ENCODE measurements at regions not wholly inside any gene's neighbourhood (a gene's known extent, or its start where the extent isn't known, plus 50 kb on each side); places are given as distances from the start of the nearest gene placed in this dataset.

DNA sequence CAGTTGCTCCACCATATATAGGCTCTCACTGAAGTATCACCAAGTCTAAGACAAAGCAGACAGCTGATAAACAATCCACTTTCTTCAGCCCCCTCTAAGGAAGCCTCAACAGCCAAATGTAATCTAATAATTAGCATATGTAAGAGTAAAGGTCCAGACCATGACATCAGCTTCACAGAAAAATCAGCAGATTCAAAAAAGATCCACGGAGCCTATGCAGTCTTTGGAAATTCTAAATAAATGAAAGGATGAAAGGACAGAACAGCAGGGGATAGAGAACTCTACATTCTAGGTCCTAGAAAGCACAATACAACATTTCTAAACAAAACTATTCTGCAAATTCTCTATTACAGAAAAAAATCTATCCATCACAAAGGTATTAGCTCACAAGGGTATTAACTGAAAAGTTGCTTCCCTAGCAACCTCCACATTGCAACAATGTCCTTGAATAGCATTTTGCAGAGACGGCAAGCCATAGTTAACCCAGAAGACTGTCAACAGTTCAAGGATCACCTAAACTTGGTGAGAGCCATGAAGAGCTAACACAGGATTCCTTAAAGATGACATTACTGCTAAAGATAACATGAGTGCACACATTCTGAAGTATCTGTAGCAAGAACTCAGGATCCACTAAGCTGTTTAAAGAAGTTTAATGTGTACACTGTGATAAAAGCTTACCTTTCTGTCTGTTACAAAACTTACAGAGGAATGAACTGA lies 74.3 kb downstream of the SIPA1L2 start:
- DNase-seq = no peak

DNA sequence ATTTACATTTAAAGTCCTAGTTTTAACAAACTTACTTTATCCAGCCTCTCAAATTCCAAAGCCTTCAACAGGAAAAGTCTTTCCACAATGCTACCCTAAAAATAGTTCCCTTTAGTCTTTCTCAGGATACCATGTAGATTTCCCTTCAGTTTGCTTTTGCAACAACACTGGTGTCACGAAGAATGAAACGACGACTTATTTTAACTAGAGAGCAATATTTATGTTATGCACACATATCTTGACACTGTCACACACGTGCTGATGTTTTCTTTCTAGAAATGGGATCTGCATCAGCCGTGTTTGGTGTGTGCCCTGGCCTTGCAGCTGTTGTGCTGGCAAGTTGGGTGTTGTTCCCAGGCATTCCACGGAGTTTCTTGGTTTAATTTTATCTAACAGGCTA lies 75.5 kb downstream of the SIPA1L2 start:
- no peak for DNase-seq

DNA sequence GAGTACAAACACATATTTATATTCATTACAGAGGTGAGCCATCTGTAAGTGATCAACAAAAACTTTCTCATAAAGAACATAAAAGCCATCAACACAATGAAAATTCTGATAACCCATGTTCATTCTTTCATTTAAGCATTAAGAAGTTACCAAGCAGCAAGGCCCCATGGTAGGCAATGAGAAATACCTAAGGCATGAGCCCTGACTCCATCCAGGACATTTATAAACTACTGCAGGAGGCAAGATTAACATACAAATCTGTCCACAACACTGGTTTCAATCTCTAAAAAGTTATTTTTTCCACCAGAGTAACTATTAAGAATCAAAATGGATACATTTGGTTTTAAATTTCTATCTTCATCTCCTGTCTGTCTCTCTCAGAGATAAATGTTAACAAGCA lies 76.1 kb downstream of the SIPA1L2 start:
- DNase-seq = no peak

DNA sequence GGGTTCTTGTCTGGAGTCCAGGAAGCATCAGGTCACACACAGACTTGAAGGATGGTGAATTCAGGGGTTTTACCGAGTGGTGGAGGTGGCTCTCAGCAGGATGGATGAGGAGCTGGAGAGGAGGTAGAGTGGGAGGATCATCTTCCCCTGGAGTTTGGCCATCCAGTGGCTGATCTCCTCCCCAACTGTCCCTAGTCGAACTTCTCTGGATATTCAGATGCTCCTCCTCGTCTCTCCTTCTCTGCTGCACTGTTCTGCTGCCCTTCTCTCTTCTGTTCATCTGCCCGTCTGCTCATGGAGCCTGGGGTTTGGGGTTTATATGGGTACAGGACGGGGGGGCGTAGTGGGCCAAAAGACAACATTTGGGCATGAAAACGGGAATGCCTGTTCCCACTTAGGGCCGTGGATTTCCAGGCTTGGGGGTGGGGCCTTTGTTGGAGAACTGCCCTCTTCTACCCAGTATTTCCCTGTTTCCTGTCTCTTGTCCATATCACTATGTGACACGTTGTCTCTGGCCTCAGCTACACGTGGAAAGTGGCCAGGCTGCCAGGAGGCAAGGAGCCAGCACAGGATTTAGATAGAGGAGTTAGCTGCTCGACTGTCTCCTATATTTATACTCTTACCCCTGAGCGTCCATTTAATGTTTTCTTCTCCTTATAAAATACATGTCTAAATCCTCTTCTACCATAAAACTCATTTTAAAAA lies 76.7 kb downstream of the SIPA1L2 start:
- DNase-seq = no peak

DNA sequence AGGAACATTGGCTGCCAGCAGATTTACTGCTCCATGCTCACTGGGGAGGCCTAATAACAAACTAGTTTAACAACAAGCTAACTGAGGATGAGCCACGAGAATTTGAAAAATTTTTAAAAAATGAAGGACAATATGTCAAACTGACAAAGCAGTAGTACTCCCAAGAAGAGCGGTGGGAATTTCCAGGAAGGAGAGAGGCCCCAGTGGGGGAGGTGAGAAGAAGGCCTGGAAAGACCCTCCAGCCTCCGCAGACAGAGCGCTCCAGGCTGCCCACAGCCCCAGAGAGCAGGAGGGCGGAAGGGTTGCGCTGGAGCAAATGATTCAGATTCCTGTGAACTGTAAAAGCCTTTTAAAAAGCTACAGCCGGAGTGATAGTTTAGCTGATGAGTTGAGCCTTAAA lies 78.5 kb downstream of the SIPA1L2 start:
- DNase-seq = no peak

DNA sequence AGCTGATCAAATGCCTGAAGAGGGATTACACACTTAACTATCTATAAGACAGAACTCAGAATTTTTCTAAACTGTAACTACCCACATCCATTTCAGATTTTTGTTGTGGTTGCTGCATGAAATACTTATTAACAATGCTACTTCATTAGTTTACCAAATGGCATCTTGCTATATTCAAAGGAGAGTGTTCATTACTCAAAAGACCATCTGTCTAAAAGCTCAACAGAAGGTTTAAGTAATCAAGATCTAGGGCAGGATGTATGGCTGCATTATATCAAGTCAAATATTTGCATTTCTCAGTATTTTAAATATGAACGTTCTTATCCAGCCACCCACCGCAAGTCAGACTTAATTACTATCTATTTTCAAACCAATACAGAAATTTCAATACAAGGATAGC lies 79.9 kb downstream of the SIPA1L2 start:
- DNase-seq = no peak

DNA sequence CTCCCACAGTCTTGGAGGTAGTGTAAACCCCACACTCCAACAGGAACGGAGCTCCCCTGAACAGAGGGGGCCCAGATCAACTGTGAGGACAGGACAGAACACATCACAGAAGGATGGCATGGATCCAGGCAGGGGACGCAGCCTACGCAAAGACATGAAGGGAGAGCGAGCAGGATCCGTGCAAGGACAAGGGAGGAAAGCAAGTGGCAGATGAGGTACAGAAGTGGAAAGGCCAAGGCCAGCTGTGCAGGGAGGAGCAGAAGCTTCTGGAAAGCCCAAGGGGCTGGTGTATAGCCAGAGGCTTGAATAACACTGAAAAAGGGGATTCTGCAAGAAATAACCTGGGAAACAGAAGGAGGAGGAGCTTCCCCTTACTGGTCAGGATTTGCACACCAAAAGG lies 81.2 kb downstream of the SIPA1L2 start:
- DNase-seq = no peak

DNA sequence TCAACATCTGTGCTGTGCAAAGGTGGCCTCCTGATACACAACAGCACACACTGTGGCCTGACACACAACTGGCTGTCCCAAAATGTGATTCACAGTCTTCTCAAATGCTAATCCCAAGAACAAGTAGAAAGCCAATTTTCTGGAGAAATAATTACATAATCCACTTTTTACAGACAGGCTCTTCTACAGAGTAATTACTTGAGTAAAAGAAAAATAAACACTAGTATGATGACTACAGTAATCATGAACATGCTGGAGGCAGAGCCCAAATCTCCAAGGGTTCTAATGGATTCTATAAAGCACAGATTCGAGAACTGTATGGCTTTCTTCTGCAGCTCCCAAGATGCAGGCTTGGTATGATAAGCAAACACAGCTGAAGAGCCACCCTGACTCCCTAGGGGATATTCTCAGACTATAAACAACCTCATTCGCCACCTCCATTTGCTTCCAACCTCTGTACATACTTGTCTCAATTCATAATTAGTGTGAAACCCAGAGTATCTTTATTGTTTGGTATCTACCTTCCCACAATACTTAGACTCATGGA lies 81.9 kb downstream of the SIPA1L2 start:
- no peak for DNase-seq

DNA sequence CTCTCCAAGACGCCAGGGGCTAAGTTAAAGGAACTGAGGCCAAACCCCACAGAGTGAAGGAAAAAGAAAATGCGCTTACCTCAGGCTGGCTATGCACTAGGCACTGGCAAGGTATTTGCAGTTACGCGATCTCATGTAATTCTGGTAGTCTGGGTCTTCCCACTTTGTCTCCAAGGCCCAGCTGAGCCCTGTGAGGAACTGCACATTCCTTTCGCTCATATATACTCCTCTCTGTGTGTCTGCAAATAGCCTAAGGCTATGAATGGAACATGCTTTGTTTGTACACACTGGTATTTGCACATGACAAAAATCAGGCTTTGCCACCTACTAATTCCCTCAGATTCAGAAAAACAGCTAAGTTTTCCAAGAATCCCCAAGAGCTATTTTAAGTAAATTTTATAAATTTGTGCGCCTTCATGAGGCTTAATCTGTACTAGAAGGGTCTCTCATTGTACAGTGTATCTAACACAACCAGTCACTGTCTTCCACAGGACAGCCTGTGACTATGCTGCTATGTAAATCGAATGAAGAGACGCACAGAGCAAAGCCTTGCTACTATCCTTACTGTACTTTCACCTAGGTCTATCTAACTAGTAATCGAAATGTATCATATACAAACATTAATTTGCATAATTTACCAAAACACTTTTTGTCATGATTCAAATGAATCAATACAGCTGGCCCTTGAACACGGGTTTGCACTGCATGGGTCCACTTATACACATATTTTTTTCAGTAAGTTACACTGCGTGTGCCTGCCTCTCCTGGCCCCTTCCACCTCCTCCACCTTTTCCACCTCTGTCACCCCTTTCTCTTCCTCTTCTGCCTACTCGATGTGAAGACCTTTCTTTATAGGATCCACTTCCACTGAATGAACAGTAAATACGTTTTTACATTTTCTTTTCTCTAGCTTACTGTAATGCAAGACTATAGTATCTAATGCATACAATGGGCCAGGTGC lies 87.0 kb downstream of the SIPA1L2 start:
- DNase-seq = no peak

DNA sequence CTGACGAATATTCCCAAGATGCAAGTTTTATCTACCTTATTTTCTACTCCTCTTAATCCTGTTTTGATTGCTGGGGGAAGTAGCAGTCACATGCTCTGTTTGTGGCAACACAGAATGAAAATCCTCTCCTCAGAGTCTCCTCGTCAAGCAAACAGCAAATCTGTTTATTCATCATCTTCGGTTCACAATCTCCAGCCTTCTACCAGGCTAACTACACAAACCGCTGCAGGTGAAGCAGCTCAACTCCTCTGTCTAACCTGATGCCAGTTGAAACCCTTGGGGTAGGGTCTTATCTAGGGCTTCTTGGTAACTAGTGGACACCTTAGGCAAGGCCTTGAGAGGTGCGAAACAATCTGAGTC lies 91.0 kb downstream of the SIPA1L2 start:
- DNase-seq = no peak

DNA sequence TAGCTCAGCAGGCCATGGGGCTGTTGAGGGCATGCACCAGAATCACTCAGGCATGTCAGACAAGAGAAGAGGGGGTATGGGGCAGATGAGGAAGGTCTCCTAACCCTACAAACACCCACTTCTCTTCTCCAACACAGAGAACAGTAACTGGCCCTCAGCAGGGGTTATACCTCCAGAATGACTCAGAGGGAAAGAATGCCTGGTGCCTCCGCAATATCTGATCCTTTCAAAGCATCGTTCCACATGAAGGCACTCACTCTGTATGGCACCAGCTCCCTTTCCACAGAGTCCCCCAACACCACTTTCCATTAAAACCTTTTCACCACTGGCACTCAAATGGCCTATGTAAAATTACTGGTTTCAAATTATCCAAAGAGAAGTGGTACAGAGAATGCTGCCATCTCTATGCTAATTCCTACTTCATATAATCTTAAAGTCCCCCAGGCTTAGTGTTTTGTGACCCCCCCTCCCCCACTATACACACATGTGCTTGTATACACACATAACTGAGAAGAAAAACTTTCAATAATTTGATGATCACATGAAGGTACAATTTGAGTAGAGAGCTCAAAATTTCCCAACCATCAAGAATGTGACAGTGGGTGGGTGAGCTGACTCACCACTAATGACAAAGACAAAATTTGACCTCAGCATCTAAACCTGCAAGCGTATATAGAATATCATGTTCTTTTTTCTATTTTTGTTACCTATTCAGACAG lies 91.5 kb downstream of the SIPA1L2 start:
- DNase-seq = peak; percentile 50 to 73 (median 65)

DNA sequence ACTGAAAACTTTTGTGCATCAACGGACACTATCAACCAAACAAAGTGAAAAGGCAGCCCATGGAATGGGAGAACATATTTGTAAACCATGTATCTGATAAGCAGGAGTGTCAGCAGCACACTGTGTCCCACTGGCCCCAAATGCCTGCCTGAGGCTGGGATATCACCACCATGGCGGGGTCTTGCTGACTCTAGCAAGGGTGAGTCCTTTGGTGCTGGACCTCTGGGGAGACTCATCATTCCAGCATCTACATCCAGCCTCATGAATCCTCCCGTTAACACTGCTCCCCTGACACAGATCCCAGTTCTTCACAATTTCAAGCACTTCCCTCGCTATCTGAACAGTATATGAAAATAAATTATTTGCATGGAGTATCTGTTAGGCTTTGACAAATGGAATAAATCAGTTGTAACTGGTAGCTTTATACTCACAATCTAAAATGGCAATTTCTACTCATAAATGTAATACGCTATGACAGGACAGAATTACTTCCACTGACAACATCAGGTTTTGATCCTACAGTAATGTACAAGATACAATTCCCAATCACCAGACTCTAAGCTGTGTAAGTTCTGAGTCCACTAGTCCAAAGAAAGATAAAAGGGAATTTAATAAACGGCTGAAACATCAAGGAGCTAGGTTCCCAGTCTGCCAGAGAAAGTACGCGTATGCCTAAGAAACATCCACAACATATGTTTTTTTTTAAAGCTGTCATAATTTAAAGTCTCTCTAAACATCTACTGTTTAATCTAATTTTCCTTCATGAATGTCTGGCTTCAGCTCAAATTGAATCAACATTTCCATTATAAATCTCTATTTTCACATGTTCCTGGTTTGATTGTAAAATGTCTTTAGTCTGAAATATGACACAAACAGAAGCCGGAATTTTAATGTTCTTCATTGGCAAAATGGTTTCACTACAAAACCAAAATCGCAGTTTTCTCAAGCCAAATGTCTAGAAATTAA lies 95.1 kb downstream of the SIPA1L2 start:
- DNase-seq = no peak

DNA sequence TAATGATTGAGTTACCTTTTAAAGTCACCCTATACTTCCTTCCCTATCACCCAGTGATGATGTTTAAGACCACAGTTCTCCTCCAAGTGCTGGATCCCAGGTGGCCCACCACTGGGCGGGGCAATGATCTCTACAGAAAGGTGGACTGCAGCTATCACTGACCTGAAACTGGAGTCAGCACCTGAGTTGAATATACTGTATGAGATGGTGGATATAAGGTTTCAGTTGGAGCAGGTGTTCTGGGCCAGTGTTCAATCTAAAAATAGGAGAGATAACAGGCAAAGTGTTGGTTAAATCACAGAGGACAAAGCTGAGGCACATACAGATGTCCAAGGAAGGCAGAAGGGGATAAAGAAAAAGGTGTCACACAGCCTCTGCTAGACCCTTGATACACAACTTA lies 96.6 kb downstream of the SIPA1L2 start:
- DNase-seq = no peak

DNA sequence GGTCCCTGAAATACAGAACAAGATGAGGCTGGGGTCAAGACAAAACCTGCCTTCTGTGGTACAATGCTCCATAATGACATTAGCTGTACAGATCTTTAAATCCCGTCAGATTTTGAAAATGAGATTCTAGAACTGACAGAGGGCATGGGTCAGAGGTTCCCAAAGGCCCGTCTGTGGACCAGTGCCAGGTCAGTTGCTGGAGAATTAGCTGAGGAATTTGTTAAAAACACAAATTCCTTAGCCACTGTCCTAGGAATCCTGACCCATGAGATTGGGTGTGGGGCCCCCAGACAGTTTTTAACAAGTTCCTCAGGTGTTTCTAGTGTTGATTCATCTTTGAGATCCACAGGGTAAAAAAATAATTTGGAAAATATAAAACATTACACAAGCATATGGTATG lies 97.0 kb downstream of the SIPA1L2 start:
- no peak for DNase-seq

DNA sequence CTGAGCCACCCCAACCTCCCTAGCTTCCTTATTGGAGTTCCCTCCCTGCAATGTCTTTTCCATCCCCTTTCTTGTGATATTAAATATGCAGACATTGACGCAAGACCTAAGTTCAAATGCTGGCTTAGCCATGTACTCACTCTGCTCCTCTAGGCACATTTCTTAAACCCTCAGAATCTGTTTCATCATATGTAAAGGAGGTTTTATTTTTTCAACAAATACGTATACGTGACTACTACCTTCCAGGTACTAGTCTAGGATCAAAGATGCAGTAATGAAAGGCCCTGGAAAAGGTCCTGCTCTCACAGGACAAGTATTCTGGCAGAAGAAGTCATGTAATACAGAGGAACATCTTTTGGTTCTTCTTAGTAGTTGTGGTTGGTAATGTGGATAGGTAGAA lies 98.6 kb downstream of the SIPA1L2 start:
- no peak for DNase-seq

DNA sequence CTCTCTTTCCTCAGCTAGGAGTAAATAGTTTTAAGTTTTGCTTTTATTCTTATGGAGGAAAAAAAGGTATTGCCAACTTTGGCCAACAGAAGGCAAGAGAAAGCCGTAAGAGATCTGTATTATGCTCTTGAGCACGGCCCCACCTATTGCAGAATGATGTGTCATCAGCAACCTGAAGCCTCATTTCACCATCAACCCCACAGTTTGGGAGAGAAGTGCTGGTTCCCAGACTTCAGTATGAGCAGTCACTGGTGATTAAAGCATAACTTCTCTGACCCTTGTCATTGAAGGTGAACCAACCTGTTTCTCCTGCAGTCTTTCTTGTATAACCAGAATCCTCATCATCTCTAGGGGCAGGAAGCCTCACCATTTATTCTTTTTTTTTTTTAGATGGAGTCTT lies 100.2 kb downstream of the SIPA1L2 start:
- no peak for DNase-seq

DNA sequence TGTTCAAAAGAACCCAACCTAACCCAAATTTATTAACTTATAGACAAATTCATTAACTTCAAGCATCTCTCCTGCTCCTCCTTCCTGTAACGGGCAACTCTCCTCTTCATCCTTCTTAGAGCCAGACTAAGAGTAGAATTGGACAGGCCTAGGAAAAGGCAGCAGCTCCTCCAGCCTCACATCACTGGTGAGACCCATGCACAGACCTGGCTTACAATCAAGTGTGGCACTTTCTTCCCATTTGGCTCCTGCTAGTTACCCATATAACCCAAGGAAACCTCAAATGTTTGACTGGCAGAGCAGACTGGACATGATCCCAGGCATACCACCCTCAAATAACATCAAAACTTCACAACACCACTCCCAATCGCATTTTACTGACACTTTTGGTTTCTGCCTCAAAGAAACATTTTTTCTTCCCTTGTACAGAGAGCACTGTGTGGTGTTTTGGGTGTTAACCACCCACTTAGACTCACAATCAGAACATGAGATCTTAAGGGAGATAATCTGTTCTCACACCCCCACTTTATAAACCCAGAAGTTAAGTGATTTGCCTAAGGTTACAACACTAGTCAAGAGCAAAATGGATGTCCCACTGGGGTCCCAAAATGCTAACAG lies 101.4 kb downstream of the SIPA1L2 start:
- no peak for DNase-seq

DNA sequence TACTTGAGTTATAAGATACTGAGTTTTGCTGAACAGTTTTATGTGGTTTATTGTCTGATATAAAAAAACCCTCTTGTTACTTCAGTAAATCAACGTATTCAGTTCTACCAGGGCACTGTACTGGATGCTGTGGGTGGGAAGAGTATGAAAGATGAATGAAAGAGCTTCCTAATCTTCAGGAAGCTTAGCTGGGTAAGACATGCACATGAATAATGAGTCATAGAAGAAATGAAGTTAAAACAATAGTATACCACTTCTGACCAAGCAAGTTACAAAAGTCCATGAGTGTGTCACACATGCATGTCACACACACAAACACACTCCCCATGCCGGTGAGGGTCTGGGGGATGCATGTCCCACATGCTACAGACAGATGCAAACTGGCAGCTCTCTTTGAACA lies 105.9 kb downstream of the SIPA1L2 start:
- peak in 3 of 4 experiments; percentile 13 to 50 (median 40) for DNase-seq

DNA sequence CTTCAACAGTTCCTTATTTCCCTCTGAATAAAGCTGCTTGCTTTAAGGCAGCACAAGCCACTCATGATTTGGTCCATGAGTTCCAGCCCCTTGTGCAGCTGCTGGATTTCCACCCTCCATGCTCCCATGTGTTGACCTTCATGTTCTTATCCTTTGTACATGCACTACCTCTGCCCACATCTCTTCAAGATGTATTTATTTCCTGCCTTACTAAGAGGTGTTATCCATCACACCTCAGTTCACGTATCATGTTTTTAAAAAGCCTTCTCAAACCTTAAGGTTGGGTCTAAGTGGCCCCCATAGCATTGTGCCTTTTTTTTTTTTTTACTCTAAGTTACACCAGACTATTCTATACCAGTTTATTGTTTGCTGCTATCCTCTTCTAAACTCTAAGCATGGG lies 107.7 kb downstream of the SIPA1L2 start:
- no peak for DNase-seq

DNA sequence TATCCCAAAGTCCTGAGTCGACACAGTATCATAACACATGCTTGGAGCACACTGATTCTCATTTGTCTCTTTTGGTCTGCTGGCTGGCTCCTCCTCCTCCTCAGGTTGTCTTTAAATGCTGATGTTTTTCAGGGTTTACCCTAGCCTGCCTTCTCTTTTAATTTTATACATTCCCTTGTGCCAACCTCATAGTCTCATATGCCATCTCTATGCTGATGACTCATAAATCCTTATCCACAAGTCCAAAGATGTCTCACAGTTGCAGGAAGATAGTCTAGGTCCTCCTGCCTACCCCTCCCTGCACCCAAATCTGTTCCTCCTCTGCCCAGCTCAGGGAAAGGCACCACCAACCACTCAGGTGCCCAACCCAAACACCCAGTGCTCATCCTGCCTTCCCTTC lies 108.3 kb downstream of the SIPA1L2 start:
- no peak for DNase-seq

DNA sequence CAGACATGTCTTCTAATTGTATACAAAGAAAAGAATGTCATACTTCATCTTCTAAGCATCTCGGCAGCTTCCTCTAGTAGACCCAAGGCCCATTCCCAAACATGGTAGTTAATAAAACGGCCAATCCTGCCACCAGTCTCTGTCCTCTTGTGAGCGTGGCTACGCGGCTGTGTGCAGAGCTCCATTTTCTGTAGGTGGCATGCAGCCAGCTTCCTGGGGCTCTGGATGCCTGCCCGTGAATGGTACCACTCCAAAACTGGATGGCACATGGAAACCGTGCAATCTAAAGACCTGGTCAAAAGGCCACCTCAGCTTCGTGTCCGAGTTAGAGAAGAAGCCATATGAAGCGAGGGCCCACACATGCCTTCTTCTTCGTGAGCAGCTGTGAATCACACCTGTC lies 110.7 kb downstream of the SIPA1L2 start:
- DNase-seq = no peak
